ENCODE measurements at regions not wholly inside any gene's neighbourhood (a gene's known extent, or its start where the extent isn't known, plus 50 kb on each side); places are given as distances from the start of the nearest gene placed in this dataset.

DNA sequence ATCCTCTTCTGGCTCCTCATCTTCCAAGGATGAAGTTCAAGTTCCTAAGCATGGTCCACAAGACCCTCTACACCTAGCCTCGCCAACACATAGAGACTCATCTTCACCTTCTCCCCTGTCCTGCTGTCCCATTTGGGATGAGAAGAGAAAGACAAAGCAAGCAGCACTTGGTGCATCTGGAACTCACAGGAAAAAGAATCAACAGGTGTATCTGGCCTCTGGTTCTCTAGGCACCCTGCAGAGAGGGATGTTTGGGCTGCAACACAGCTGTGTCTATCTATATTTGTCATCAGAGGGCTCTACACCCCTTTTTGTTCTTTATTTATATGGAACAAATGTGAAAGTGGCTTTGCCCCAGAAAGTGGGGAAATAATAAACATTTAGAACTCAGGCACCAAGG, 82.1 kb upstream of the GALNT18 start:
- TF ChIP-seq ZFX (IDR thresholded peaks at IDR 0.05) (no peak), CTCF (conservative IDR thresholded peaks at IDR 0.05) (no peak)

All from C4-2B (cell line).